Skeletal muscle satellite cell (primary cell): ENCODE measurements at regions not wholly inside any gene's neighbourhood (a gene's known extent, or its start where the extent isn't known, plus 50 kb on each side); places are given as distances from the start of the nearest gene placed in this dataset.

Experiments used
- H3K27me3 ChIP-seq: 2 replicates; pipeline ENCODE4 v1.7.0; 2013; ENCODE audit warnings: low read length; ENCODE audit not compliant: control insufficient read depth, insufficient read depth
- H3K36me3 ChIP-seq: 2 replicates; pipeline ENCODE4 v1.7.0; 2013; ENCODE audit warnings: mild to moderate bottlenecking, control low read depth, low read length; ENCODE audit not compliant: insufficient read depth
- H3K4me1 ChIP-seq: 2 replicates; pipeline ENCODE4 v1.7.0; 2013; ENCODE audit warnings: low read length; ENCODE audit not compliant: control insufficient read depth, insufficient read depth
- H3K4me2 ChIP-seq: 2 replicates; pipeline ENCODE4 v1.7.0; 2013; ENCODE audit warnings: mild to moderate bottlenecking, low read length
- H3K4me3 ChIP-seq: 2 replicates; pipeline ENCODE4 v1.7.0; 2013; ENCODE audit warnings: low read length
- H3K9ac ChIP-seq: 2 replicates; pipeline ENCODE4 v1.7.0; 2013; ENCODE audit warnings: mild to moderate bottlenecking, low read depth, low read length, moderate library complexity
- H3K9me3 ChIP-seq: replicated peaks from 2 replicates; pipeline ENCODE4 v1.7.0; 2013; ENCODE audit warnings: mild to moderate bottlenecking, control low read depth, low read length

GRCh38 chr5:51060953-51061352 is 322.3 kb upstream of the ISL1 start:
- H3K9me3 ChIP-seq, result peaks cover 6% of the 10 kb centered on the region
- no peaks in the 10 kb centered on the region for H3K4me1 ChIP-seq
- H3K9ac ChIP-seq, result no peak overlapping the region
- H3K4me3 ChIP-seq, result no peak overlapping the region
- no peaks in the 10 kb centered on the region for H3K27me3 ChIP-seq
- no peaks in the 10 kb centered on the region for H3K36me3 ChIP-seq
- no peak overlapping the region for H3K4me2 ChIP-seq

DNA sequence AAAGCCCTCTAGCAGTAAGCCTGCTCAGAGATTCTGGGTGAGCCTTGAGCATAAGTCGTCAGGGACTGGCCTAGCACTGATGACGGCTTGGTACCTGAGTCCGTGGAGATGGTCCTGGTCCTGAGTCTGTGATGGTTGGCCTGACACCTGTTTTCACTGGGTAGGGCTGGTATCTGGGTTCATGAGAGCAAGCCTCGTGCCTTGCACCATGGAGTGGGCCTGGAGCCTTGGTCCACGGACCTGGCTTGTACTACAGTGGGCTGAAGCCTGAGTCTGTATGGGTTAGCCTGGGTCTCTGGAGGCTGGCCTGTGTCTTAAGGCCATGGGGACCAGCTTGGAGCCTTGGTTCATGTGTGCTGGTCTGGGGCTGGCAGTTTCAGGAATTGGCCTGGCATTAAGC is 310.3 kb upstream of the ISL1 start:
- no peaks in the 10 kb centered on the region for H3K36me3 ChIP-seq
- H3K9me3 ChIP-seq, result peaks cover 2% of the 10 kb centered on the region
- no peak overlapping the region for H3K4me3 ChIP-seq
- no peaks in the 10 kb centered on the region for H3K4me1 ChIP-seq
- no peaks in the 10 kb centered on the region for H3K27me3 ChIP-seq
- no peak overlapping the region for H3K9ac ChIP-seq
- no peak overlapping the region for H3K4me2 ChIP-seq

DNA sequence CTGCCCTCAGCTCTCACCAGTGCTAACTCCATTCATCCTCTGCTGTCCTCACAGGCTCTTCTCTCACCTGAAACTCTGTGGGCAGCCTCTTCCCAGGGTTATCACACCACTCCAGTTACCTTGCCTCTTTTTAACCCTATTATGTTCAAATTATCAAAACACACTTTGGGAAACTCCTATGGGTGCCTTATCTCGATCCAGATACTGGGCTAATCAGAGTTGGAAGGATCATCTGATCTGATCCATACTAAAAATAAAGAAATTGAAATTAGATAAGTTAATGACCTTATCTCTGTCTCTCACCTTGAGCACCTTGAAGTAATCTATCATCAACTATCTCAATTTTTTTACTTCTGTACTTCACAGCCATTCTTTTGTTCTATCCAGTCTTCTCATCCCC is 300.5 kb upstream of the ISL1 start:
- H3K9ac ChIP-seq, result no peak overlapping the region
- no peaks in the 10 kb centered on the region for H3K4me1 ChIP-seq
- H3K9me3 ChIP-seq, result peaks cover 4% of the 10 kb centered on the region
- H3K4me3 ChIP-seq, result no peak overlapping the region
- no peaks in the 10 kb centered on the region for H3K36me3 ChIP-seq
- H3K27me3 ChIP-seq, result no peaks in the 10 kb centered on the region
- H3K4me2 ChIP-seq, result no peak overlapping the region

DNA sequence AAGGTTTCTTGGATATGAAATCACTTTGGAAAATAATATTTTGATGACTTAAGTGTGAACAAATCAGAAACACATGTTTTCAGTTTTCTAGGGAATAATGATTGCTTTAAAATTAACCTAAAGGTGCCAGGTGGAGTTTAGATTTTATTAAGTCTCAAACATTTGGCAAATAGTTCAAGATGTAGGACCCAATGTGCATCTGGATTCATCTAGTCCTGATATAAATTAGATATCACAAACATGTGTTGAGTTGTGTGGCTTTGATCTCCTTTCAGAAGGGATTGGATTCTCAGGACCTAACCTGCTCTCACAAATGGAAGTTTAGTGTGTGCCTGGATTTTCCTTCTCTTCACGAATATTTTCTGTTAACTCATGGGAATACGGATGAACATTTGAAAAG is 291.4 kb upstream of the ISL1 start:
- H3K9ac ChIP-seq, result no peak overlapping the region
- peaks cover 6% of the 10 kb centered on the region for H3K9me3 ChIP-seq
- no peaks in the 10 kb centered on the region for H3K36me3 ChIP-seq
- no peaks in the 10 kb centered on the region for H3K4me1 ChIP-seq
- H3K4me3 ChIP-seq, result no peak overlapping the region
- H3K4me2 ChIP-seq, result no peak overlapping the region
- H3K27me3 ChIP-seq, result no peaks in the 10 kb centered on the region

GRCh38 chr5:51095486-51095885 is 287.8 kb upstream of the ISL1 start:
- Histone ChIP-seq H3K36me3 (no peaks in the 10 kb centered on the region), H3K27me3 (no peaks in the 10 kb centered on the region), H3K9ac (no peak overlapping the region), H3K4me2 (no peak overlapping the region), H3K4me1 (no peaks in the 10 kb centered on the region), H3K4me3 (no peak overlapping the region), H3K9me3 (peaks cover 6% of the 10 kb centered on the region)

GRCh38 chr5:51096859-51097258 is 286.4 kb upstream of the ISL1 start:
- no peak overlapping the region for H3K9ac ChIP-seq
- H3K4me3 ChIP-seq, result no peak overlapping the region
- H3K36me3 ChIP-seq, result no peaks in the 10 kb centered on the region
- H3K4me2 ChIP-seq, result no peak overlapping the region
- H3K4me1 ChIP-seq, result no peaks in the 10 kb centered on the region
- no peaks in the 10 kb centered on the region for H3K27me3 ChIP-seq
- peaks cover 6% of the 10 kb centered on the region for H3K9me3 ChIP-seq

DNA sequence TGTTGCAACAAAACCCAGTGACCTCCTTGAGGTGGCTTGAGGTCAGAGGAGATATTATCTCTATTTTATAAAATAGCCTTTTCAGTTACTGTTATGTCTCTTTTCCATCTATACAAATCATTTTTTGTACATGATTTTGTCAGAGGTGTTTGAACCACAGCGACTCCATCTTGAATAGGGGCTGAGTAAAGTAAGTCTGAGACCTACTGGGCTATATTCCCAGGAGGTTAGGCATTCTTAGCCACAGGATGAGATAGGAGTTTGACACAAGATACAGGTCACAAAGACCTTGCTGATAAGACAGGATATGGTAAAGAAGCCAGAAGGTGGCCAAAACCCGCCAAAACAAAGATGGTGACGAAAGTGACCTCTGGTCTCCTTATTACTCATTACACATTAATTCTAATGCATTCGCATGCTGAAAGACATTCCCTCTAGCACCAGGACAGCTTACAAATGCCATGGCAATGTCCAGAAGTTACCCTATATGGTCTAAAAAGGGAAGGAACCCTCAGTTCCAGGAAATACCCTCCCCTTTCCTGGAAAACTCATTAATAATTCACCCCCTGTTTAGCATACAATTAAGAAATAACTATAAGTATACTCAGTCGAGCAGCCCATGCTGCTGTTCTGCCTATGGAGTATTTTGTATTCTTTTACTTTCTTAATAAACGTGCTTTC is 283.9 kb upstream of the ISL1 start:
- H3K9ac ChIP-seq, result no peak overlapping the region
- no peak overlapping the region for H3K4me3 ChIP-seq
- H3K4me2 ChIP-seq, result no peak overlapping the region
- no peaks in the 10 kb centered on the region for H3K27me3 ChIP-seq
- H3K36me3 ChIP-seq, result no peaks in the 10 kb centered on the region
- H3K9me3 ChIP-seq, result no peaks in the 10 kb centered on the region
- no peaks in the 10 kb centered on the region for H3K4me1 ChIP-seq

DNA sequence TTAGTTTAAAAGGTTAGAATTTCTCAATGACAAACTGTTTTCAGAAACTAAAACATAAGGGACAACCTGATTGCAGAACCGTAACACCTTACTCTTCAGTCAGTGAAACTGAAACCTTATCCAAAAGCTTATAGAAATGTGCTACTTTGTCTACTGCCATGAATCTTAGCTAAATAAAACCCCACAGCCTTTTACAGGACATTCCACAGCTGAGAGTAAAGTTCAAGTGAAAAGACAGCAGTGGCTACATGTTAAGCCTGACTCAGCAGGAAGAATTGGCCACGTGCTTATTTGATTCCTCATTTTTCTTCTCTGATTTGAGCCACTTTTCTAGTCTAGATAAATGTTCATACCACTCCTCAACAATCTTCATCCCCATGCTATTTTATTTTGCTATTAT is 278.7 kb upstream of the ISL1 start:
- Histone ChIP-seq H3K9ac (no peak overlapping the region), H3K9me3 (no peaks in the 10 kb centered on the region), H3K36me3 (no peaks in the 10 kb centered on the region), H3K4me3 (no peak overlapping the region), H3K4me1 (no peaks in the 10 kb centered on the region), H3K27me3 (no peaks in the 10 kb centered on the region), H3K4me2 (no peak overlapping the region)

DNA sequence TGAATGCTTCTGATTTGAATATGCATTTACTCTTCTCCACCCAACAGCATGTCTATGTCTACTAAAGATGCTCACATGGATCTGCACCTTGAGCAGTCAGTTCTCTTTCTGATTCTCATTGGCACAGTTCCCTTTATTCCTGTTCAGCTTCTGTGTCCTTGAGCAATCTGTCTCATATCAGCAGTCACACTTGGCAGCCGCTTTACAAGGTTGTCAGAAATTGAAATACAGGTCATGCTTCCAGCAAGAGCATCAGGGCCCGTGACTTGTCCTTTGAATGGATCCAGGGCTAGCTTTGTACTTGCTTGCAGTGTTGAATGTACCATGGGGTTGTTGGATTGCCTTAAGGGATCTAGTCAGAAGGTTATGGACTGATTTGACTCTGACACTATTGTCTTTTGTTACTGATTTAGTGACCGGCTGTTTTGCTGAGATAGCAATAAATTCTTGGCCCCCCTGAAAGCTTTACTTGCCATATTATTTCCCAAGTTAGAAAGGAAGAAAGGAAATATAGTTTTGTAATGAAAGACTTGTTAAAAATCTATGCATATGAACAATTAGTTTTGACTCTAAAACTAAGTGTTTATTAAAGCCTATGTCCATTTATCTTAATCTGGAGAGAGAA is 273.4 kb upstream of the ISL1 start:
- Histone ChIP-seq H3K36me3 (no peaks in the 10 kb centered on the region), H3K27me3 (no peaks in the 10 kb centered on the region), H3K4me2 (no peak overlapping the region), H3K4me1 (no peaks in the 10 kb centered on the region), H3K9ac (no peak overlapping the region), H3K4me3 (no peak overlapping the region), H3K9me3 (no peaks in the 10 kb centered on the region)

DNA sequence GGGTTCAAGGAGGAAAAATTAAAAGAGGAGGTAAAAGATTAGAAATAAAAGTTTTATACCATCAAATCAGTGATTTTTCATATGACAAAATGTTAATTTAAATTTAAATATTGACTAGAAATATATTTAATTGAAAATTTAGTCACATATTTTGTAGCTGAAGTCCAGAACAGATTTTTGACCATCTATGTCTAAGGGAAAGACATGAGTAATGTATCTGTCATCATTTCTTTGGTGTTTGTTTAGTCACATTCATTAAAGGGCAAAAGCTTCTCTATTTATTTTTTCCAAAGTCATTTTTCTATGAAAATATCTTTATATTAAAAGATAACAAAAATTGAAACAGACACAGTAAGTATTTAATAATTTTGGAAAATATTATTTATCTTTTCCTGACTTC is 252.0 kb upstream of the ISL1 start:
- H3K4me1 ChIP-seq, result no peaks in the 10 kb centered on the region
- H3K4me2 ChIP-seq, result no peak overlapping the region
- no peaks in the 10 kb centered on the region for H3K9me3 ChIP-seq
- no peak overlapping the region for H3K4me3 ChIP-seq
- no peak overlapping the region for H3K9ac ChIP-seq
- H3K36me3 ChIP-seq, result no peaks in the 10 kb centered on the region
- no peaks in the 10 kb centered on the region for H3K27me3 ChIP-seq

- Histone ChIP-seq H3K27me3 (no peaks in the 10 kb centered on the region), H3K9ac (no peak overlapping the region), H3K36me3 (no peaks in the 10 kb centered on the region), H3K4me1 (no peaks in the 10 kb centered on the region), H3K4me3 (no peak overlapping the region), H3K4me2 (no peak overlapping the region), H3K9me3 (peaks cover 3% of the 10 kb centered on the region)
Measured at GRCh38 chr5:51138164-51138563, 245.1 kb upstream of the ISL1 start.

DNA sequence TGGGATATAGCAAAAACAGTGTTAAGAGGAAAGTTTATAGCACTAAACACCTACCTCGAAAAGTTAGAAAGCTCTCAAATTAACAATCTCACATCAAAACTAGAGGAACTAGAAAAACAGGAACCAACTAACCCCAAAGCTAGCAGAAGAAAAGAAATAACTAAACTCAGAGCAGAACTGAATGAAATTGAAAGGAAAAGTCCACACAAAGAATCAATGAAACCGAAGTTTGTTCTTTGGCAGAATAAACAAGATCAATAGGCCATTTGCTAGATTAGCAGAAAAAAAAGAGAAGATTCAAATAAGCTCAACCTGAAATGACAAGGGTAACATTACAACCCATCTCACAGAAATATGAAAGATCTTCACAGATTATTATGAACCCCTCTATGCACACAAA is 234.8 kb upstream of the ISL1 start:
- H3K36me3 ChIP-seq, result no peaks in the 10 kb centered on the region
- H3K4me1 ChIP-seq, result no peaks in the 10 kb centered on the region
- no peak overlapping the region for H3K9ac ChIP-seq
- H3K4me2 ChIP-seq, result no peak overlapping the region
- no peaks in the 10 kb centered on the region for H3K9me3 ChIP-seq
- no peaks in the 10 kb centered on the region for H3K27me3 ChIP-seq
- no peak overlapping the region for H3K4me3 ChIP-seq
